HCT116 (cell line): ENCODE measurements at regions not wholly inside any gene's neighbourhood (a gene's known extent, or its start where the extent isn't known, plus 50 kb on each side); places are given as distances from the start of the nearest gene placed in this dataset.

ENCODE experiments used
- ATAC-seq: fragments of 200-7000 bp; cut with Tn5 transposase; 2 replicates; pipeline ENCODE4 v1.9.1; 2020; ENCODE audit warnings: mild to moderate bottlenecking, moderate library complexity
- BruUV-seq: library from RNA; stranded (reverse); fragments of 400-500 nt; replicated peaks from 2 replicates; lab custom pipeline; 2021; lab: Mats Ljungman, UMichigan
- CTCF ChIA-PET: fragments of 300-600 bp; sonication (Branson Sonifier 250); formaldehyde crosslinking; loops from one replicate; lab custom pipeline; 2021; ENCODE audit warnings: antibody characterized with exemption; lab: Charles Lee
- POLR2A ChIA-PET: fragments of 300-600, 350-600 bp; sonication (Branson Sonifier 250); formaldehyde crosslinking; loops from one replicate; lab custom pipeline; 2021; ENCODE audit warnings: antibody characterized with exemption; lab: Charles Lee
- RAD21 ChIA-PET, 2 experiments: fragments of 300-600 bp; sonication (Branson Sonifier 250); formaldehyde crosslinking; loops; one replicate each; lab custom pipeline; 2023; ENCODE audit warnings: low total read pairs in 2 of 2; ENCODE audit not compliant: uncharacterized antibody in 2 of 2, unreplicated experiment in 2 of 2, low non-redundant PET in 1 of 2; lab: Charles Lee
- DNase-seq: peaks from one replicate; pipeline ENCODE4 v3.0.0-alpha.2; 2010; ENCODE audit warnings: low read depth, low spot score
- H2AFZ ChIP-seq: fragments of 200-600 bp; shearing (Covaris generic), sonication (generic); 2 replicates; pipeline ENCODE4 v1.6.1; 2017; ENCODE audit warnings: low read depth, mixed run types, mixed read lengths, antibody characterized with exemption, low read length; ENCODE audit not compliant: poor library complexity, severe bottlenecking
- H3K27ac ChIP-seq: 2 replicates; pipeline ENCODE4 v1.5.1; 2012; ENCODE audit warnings: low read depth, low read length
- H3K27me3 ChIP-seq: fragments of 200-600 bp; sonication (generic); 2 replicates; pipeline ENCODE4 v1.6.1; 2016; ENCODE audit warnings: mixed run types, low read length, mixed read lengths; ENCODE audit not compliant: insufficient read depth
- H3K36me3 ChIP-seq, 2 experiments: fragments of 200-500 bp in 1 of 2; fragments of 200-600 bp in 1 of 2; sonication (Bioruptor generic) in 1 of 2; sonication (generic) in 1 of 2; 2 replicates each; pipeline versions ENCODE4 v1.5.1 to v1.6.1; 2014 to 2016; ENCODE audit warnings: low read length in 2 of 2, inconsistent platforms in 1 of 2, mixed read lengths in 1 of 2, mixed run types in 1 of 2; ENCODE audit not compliant: insufficient read depth in 2 of 2, control insufficient read depth in 1 of 2
- H3K4me1 ChIP-seq, 2 experiments: fragments of 200-600 bp in 1 of 2; sonication (generic) in 1 of 2; 2 replicates each; pipeline versions ENCODE4 v1.5.1 to v1.6.1; 2012 to 2017; ENCODE audit warnings: low read length in 2 of 2, inconsistent platforms in 1 of 2, mild to moderate bottlenecking in 1 of 2, mixed read lengths in 1 of 2, mixed run types in 1 of 2, moderate library complexity in 1 of 2; ENCODE audit not compliant: insufficient read depth in 2 of 2, control insufficient read depth in 1 of 2
- H3K4me2 ChIP-seq: fragments of 200-600 bp; sonication (generic); 2 replicates; pipeline ENCODE4 v1.6.1; 2017; ENCODE audit warnings: mixed run types, low read length, mixed read lengths
- H3K4me3 ChIP-seq, 2 experiments: fragments of 200-600 bp in 1 of 2; sonication (generic) in 1 of 2; replicated peaks in 1 of 2; 2 replicates each; pipeline ENCODE4 v1.5.1; 2011 to 2016; ENCODE audit warnings: low read length in 2 of 2, control low read depth in 1 of 2, low read depth in 1 of 2, mild to moderate bottlenecking in 1 of 2, mixed read lengths in 1 of 2, mixed run types in 1 of 2
- H3K79me2 ChIP-seq: fragments of 200-600 bp; sonication (generic); 2 replicates; pipeline ENCODE4 v1.6.1; 2017; ENCODE audit warnings: mild to moderate bottlenecking, mixed run types, low read length, moderate library complexity, mixed read lengths; ENCODE audit not compliant: insufficient read depth
- H3K9ac ChIP-seq: fragments of 200-600 bp; sonication (generic); 2 replicates; pipeline ENCODE4 v1.6.1; 2016; ENCODE audit warnings: low read length, mixed read lengths
- H3K9me2 ChIP-seq: fragments of 200-600 bp; sonication (generic), shearing (Covaris generic); 2 replicates; pipeline ENCODE4 v1.6.1; 2017; ENCODE audit warnings: mixed run types, mild to moderate bottlenecking, moderate library complexity; ENCODE audit not compliant: insufficient read depth
- H3K9me3 ChIP-seq, 2 experiments: fragments of 200-500 bp in 1 of 2; fragments of 200-600 bp in 1 of 2; sonication (Bioruptor generic) in 1 of 2; sonication (generic) in 1 of 2; 2 replicates each; pipeline ENCODE4 v1.6.1; 2014 to 2017; ENCODE audit warnings: low read length in 2 of 2, mixed read lengths in 2 of 2, inconsistent platforms in 1 of 2, low read depth in 1 of 2, mild to moderate bottlenecking in 1 of 2, mixed run types in 1 of 2, moderate library complexity in 1 of 2; ENCODE audit not compliant: control insufficient read depth in 1 of 2, insufficient read depth in 1 of 2
- H4K20me1 ChIP-seq: fragments of 200-600 bp; sonication (generic), shearing (Covaris generic); 2 replicates; pipeline ENCODE4 v1.6.1; 2017; ENCODE audit warnings: mixed run types, mild to moderate bottlenecking, moderate library complexity; ENCODE audit not compliant: insufficient read depth
- CBX3 ChIP-seq: IDR thresholded peaks from 2 replicates; pipeline ENCODE4 v1.6.1; 2012; ENCODE audit warnings: low read depth
- CEBPB ChIP-seq: IDR thresholded peaks from 2 replicates; pipeline ENCODE4 v1.6.1; 2012; ENCODE audit warnings: low read depth
- ELF1 ChIP-seq: IDR thresholded peaks from 2 replicates; pipeline ENCODE4 v1.6.1; 2012; ENCODE audit warnings: low read depth, borderline replicate concordance
- EZH2 ChIP-seq: fragments of 200-600 bp; sonication (generic); IDR thresholded peaks from 2 replicates; pipeline ENCODE4 v1.6.1; 2017; ENCODE audit warnings: antibody characterized with exemption, mixed run types
- JUND ChIP-seq: IDR thresholded peaks from 2 replicates; pipeline ENCODE4 v1.6.1; 2012
- POLR2AphosphoS5 ChIP-seq: IDR thresholded peaks from 2 replicates; pipeline ENCODE4 v1.6.1; 2011; ENCODE audit warnings: mild to moderate bottlenecking, low read depth, low read length, moderate library complexity
- SRF ChIP-seq: IDR thresholded peaks from 2 replicates; pipeline ENCODE4 v1.6.1; 2012; ENCODE audit warnings: low read depth
- TCF7L2 ChIP-seq: IDR thresholded peaks from 2 replicates; pipeline ENCODE4 v1.7.0; 2011; ENCODE audit warnings: borderline replicate concordance, inconsistent platforms; ENCODE audit not compliant: insufficient read depth, insufficient read length; ENCODE audit errors: extremely low read depth
- ZFX ChIP-seq: fragments of 450-650 bp; IDR thresholded peaks from 2 replicates; pipeline ENCODE4 v1.6.1; 2017
- ZNF274 ChIP-seq: fragments of 200-500 bp; sonication (Bioruptor generic); IDR thresholded peaks from 2 replicates; pipeline ENCODE4 v1.6.1; 2014; ENCODE audit warnings: mild to moderate bottlenecking, low read depth, low read length, inconsistent platforms
- intact Hi-C: fragments of 100-400 bp; cut with micrococcal nuclease; formaldehyde crosslinking; loops from 2 replicates; pipeline ENCODE4 v1.10.0; 2022
- TF ChIP-seq, protein P1 (sequence below), 3 experiments: fragments of 200-600 bp in 1 of 3; sonication (generic) in 1 of 3; IDR thresholded peaks in 2 of 3; conservative IDR thresholded peaks in 1 of 3; 2 replicates each; pipeline ENCODE4 v1.5.1; 2012 to 2017; ENCODE audit warnings: low read depth in 2 of 3, low read length in 2 of 3, antibody characterized with exemption in 1 of 3, borderline replicate concordance in 1 of 3, control low read depth in 1 of 3, mild to moderate bottlenecking in 1 of 3, mixed read lengths in 1 of 3, mixed run types in 1 of 3, moderate library complexity in 1 of 3; ENCODE audit not compliant: insufficient read depth in 1 of 3
- TF ChIP-seq, protein P2 (sequence below): IDR thresholded peaks from 2 replicates; pipeline ENCODE4 v1.6.1; 2012

DNA sequence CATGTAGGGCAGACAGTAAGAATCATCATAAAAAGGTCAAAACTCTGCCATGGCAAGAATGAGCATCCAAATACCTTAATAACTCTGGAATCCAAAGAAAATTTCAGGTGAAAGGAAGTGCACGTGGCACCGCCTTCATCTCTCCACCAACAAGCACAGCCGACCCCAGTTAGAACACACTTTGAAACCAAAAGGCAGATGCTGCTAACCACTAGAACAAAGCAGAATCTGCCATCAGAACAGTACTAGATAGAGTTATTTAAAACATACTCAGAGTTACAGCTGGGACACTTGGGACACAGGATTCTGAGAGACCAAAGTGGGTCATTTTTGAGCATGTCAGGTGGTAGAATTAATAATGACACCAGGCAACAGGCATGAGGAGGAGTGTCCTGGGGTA is 106.7 kb upstream of the SOD1 start:
- Histone ChIP-seq H3K4me3 (no peak overlapping the region), H3K4me2 (no peak overlapping the region), H3K4me1 (peaks cover 38 to 49% of the 10 kb centered on the region in 2 experiments), H2AFZ (no peak overlapping the region), H3K27me3 (no peaks in the 10 kb centered on the region), H3K9me2 (no peaks in the 10 kb centered on the region), H3K36me3 (no peaks in the 10 kb centered on the region), H3K9me3 (no peaks in the 10 kb centered on the region), H3K9ac (no peak overlapping the region), H4K20me1 (no peaks in the 10 kb centered on the region), H3K27ac (no peak overlapping the region), H3K79me2 (peaks cover 54% of the 10 kb centered on the region)
- intact Hi-C loops = no loop called here
- CTCF ChIA-PET = no interaction called here
- POLR2A ChIA-PET = no interaction called here
- TF ChIP-seq CEBPB (no peak), EZH2 (no peak), ELF1 (no peak), POLR2AphosphoS5 (no peak), JUND (no peak), ZFX (no peak), TCF7L2 (no peak), SRF (no peak), ZNF274 (no peak), CBX3 (no peak)
- TF ChIP-seq, protein P1, sequence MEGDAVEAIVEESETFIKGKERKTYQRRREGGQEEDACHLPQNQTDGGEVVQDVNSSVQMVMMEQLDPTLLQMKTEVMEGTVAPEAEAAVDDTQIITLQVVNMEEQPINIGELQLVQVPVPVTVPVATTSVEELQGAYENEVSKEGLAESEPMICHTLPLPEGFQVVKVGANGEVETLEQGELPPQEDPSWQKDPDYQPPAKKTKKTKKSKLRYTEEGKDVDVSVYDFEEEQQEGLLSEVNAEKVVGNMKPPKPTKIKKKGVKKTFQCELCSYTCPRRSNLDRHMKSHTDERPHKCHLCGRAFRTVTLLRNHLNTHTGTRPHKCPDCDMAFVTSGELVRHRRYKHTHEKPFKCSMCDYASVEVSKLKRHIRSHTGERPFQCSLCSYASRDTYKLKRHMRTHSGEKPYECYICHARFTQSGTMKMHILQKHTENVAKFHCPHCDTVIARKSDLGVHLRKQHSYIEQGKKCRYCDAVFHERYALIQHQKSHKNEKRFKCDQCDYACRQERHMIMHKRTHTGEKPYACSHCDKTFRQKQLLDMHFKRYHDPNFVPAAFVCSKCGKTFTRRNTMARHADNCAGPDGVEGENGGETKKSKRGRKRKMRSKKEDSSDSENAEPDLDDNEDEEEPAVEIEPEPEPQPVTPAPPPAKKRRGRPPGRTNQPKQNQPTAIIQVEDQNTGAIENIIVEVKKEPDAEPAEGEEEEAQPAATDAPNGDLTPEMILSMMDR (IDR thresholded peaks at IDR 0.05 in 2 of 3, conservative IDR thresholded peaks at IDR 0.05 in 1 of 3; ENCODE audit: borderline replicate concordance in 1 of 3, insufficient read depth in 1 of 3, low read depth in 2 of 3, low read length in 2 of 3) = no peak
- TF ChIP-seq, protein P2, sequence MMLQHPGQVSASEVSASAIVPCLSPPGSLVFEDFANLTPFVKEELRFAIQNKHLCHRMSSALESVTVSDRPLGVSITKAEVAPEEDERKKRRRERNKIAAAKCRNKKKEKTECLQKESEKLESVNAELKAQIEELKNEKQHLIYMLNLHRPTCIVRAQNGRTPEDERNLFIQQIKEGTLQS = no peak
- no peak for DNase-seq
- BruUV-seq = no TSS peak
- ATAC-seq = no peak
- RAD21 ChIA-PET = no interaction called here
